ENCODE measurements at regions not wholly inside any gene's neighbourhood (a gene's known extent, or its start where the extent isn't known, plus 50 kb on each side); places are given as distances from the start of the nearest gene placed in this dataset.

DNA sequence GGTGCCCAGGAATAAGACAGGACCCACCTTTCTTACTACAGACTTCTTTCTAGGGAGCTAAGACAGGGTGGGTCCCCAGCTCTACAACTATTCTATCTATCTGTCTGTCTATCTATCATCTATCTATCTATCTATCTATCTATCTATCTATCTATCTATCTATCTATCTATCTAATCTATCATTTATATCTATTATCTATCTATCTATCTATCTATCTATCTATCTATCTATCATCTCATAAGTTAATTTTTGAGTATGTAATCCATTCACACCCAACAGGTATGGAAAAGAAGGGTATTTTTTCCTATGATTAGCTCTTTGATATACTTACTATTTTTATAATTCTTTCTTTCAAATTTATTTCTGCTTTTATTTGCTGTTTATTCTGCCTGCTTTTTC lies 55.9 kb downstream of the BAMBI start:
- H3K27me3 ChIP-seq (ENCODE audit: control insufficient read depth, low read length) = no peaks in the 10 kb centered on the region
- TF ChIP-seq EZH2phosphoT487 (IDR thresholded peaks at IDR 0.05; ENCODE audit: borderline replicate concordance, low read length) = no peak
- TF ChIP-seq, protein P1, sequence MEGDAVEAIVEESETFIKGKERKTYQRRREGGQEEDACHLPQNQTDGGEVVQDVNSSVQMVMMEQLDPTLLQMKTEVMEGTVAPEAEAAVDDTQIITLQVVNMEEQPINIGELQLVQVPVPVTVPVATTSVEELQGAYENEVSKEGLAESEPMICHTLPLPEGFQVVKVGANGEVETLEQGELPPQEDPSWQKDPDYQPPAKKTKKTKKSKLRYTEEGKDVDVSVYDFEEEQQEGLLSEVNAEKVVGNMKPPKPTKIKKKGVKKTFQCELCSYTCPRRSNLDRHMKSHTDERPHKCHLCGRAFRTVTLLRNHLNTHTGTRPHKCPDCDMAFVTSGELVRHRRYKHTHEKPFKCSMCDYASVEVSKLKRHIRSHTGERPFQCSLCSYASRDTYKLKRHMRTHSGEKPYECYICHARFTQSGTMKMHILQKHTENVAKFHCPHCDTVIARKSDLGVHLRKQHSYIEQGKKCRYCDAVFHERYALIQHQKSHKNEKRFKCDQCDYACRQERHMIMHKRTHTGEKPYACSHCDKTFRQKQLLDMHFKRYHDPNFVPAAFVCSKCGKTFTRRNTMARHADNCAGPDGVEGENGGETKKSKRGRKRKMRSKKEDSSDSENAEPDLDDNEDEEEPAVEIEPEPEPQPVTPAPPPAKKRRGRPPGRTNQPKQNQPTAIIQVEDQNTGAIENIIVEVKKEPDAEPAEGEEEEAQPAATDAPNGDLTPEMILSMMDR (IDR thresholded peaks at IDR 0.05; ENCODE audit: low read depth, low read length, poor library complexity, severe bottlenecking) = no peak
- H3K4me1 ChIP-seq (ENCODE audit: control insufficient read depth, low read length) = no peaks in the 10 kb centered on the region
- no peak overlapping the region for H3K27ac ChIP-seq (ENCODE audit: low read depth, low read length)
- H4K20me1 ChIP-seq (ENCODE audit: control insufficient read depth, insufficient read depth, low read depth, low read length) = no peaks in the 10 kb centered on the region
- H3F3A ChIP-seq (ENCODE audit: control insufficient read depth, insufficient read depth) = no peaks in the 10 kb centered on the region
- no peak overlapping the region for H3K4me3 ChIP-seq (ENCODE audit: low read length)
- H3K4me2 ChIP-seq (ENCODE audit: low read length) = no peak overlapping the region
- no peaks in the 10 kb centered on the region for H3K79me2 ChIP-seq (ENCODE audit: control insufficient read depth, low read length)
- no peaks in the 10 kb centered on the region for H3K36me3 ChIP-seq (ENCODE audit: control insufficient read depth, low read length)
- H3K9me2 ChIP-seq (replicated peaks; ENCODE audit: control insufficient read depth, low read length) = no peaks in the 10 kb centered on the region
- no peaks in the 10 kb centered on the region for H3K9me3 ChIP-seq (ENCODE audit: control insufficient read depth, insufficient read depth, low read length)

GRCh38 chr10:28733647-28734046 lies 56.3 kb downstream of the BAMBI start:
- Histone ChIP-seq H3K36me3 (ENCODE audit: control insufficient read depth, low read length) (no peaks in the 10 kb centered on the region), H3K4me2 (ENCODE audit: low read length) (no peak overlapping the region), H3K79me2 (ENCODE audit: control insufficient read depth, low read length) (no peaks in the 10 kb centered on the region), H3F3A (ENCODE audit: control insufficient read depth, insufficient read depth) (no peaks in the 10 kb centered on the region), H3K27me3 (ENCODE audit: control insufficient read depth, low read length) (no peaks in the 10 kb centered on the region), H3K4me3 (ENCODE audit: low read length) (no peak overlapping the region), H4K20me1 (ENCODE audit: control insufficient read depth, insufficient read depth, low read depth, low read length) (no peaks in the 10 kb centered on the region), H3K9me3 (ENCODE audit: control insufficient read depth, insufficient read depth, low read length) (no peaks in the 10 kb centered on the region), H3K9me2 (replicated peaks; ENCODE audit: control insufficient read depth, low read length) (no peaks in the 10 kb centered on the region), H3K27ac (ENCODE audit: low read depth, low read length) (no peak overlapping the region), H3K4me1 (ENCODE audit: control insufficient read depth, low read length) (no peaks in the 10 kb centered on the region)
- TF ChIP-seq, protein P1 (IDR thresholded peaks at IDR 0.05; ENCODE audit: low read depth, low read length, poor library complexity, severe bottlenecking) = no peak

- TF ChIP-seq, protein P1 (IDR thresholded peaks at IDR 0.05; ENCODE audit: low read depth, low read length, poor library complexity, severe bottlenecking) = no peak
- TF ChIP-seq EZH2phosphoT487 (IDR thresholded peaks at IDR 0.05; ENCODE audit: borderline replicate concordance, low read length) = no peak
- H3F3A ChIP-seq (ENCODE audit: control insufficient read depth, insufficient read depth) = no peaks in the 10 kb centered on the region
- no peaks in the 10 kb centered on the region for H3K27me3 ChIP-seq (ENCODE audit: control insufficient read depth, low read length)
- H4K20me1 ChIP-seq (ENCODE audit: control insufficient read depth, insufficient read depth, low read depth, low read length) = no peaks in the 10 kb centered on the region
- H3K9me2 ChIP-seq (replicated peaks; ENCODE audit: control insufficient read depth, low read length) = no peaks in the 10 kb centered on the region
- H3K4me3 ChIP-seq (ENCODE audit: low read length) = no peak overlapping the region
- H3K9me3 ChIP-seq (ENCODE audit: control insufficient read depth, insufficient read depth, low read length) = no peaks in the 10 kb centered on the region
- no peaks in the 10 kb centered on the region for H3K36me3 ChIP-seq (ENCODE audit: control insufficient read depth, low read length)
- H3K4me2 ChIP-seq (ENCODE audit: low read length) = no peak overlapping the region
- H3K27ac ChIP-seq (ENCODE audit: low read depth, low read length) = no peak overlapping the region
- H3K4me1 ChIP-seq (ENCODE audit: control insufficient read depth, low read length) = no peaks in the 10 kb centered on the region
- H3K79me2 ChIP-seq (ENCODE audit: control insufficient read depth, low read length) = no peaks in the 10 kb centered on the region
Measured at GRCh38 chr10:28734938-28735759, 57.8 kb downstream of the BAMBI start.

All from DOHH2 (cell line).